Thyroid gland (tissue), 4 donors: ENCODE measurements at regions not wholly inside any gene's neighbourhood (a gene's known extent, or its start where the extent isn't known, plus 50 kb on each side); places are given as distances from the start of the nearest gene placed in this dataset.

Experiments
- DNase-seq, 2 donors: peaks; one replicate each; pipeline ENCODE4 v3.0.0-alpha.2; 2019
- H3K27ac ChIP-seq, 3 donors: fragments of 200-600 bp; sonication (generic); 1 replicate in 2 of 3; 2 replicates in 1 of 3; pipeline ENCODE4 v1.5.1; 2016 to 2019; ENCODE audit warnings: mild to moderate bottlenecking in 1 of 3, moderate library complexity in 1 of 3
- H3K27me3 ChIP-seq: fragments of 200-600 bp; sonication (generic); one replicate; pipeline ENCODE4 v1.5.1; 2019
- H3K36me3 ChIP-seq, 2 donors: fragments of 200-600 bp; sonication (generic); one replicate each; pipeline ENCODE4 v1.5.1; 2016 to 2019
- H3K4me1 ChIP-seq, 2 donors: fragments of 200-600 bp; sonication (generic); one replicate each; pipeline ENCODE4 v1.5.1; 2017 to 2019
- H3K4me3 ChIP-seq, 3 donors: fragments of 200-600 bp; sonication (generic); replicated peaks in 1 of 3; 1 replicate in 2 of 3; 2 replicates in 1 of 3; pipeline ENCODE4 v1.5.1; 2016; ENCODE audit warnings: mild to moderate bottlenecking in 1 of 3
- H3K9me3 ChIP-seq: fragments of 200-600 bp; sonication (generic); one replicate; pipeline ENCODE4 v1.5.1; 2017
- CTCF ChIP-seq, 6 experiments: fragments of 200-600 bp in 3 of 6; fragments of 450-650 bp in 3 of 6; sonication (generic) in 3 of 6; IDR thresholded peaks; one replicate each; pipeline ENCODE4 v1.5.1; 2016 to 2019; ENCODE audit warnings: antibody characterized with exemption in 6 of 6, mild to moderate bottlenecking in 2 of 6, inconsistent platforms in 1 of 6, moderate library complexity in 1 of 6
- POLR2A ChIP-seq, 2 donors: fragments of 450-650 bp; IDR thresholded peaks; one replicate each; pipeline ENCODE4 v1.6.1; 2017; ENCODE audit warnings: antibody characterized with exemption in 2 of 2, mild to moderate bottlenecking in 2 of 2, moderate library complexity in 1 of 2
- WGBS, 2 donors: methylation state at CpG; one replicate each; pipeline ENCODE4 v1.1.5; 2017; 5-methylcytosine and 5-hydroxymethylcytosine counted together
- intact Hi-C: fragments of 100-400 bp; cut with DNase I; formaldehyde crosslinking; loops from one replicate; pipeline ENCODE4 v1.15.1; 2023

- WGBS, 2 donors: 28 to 41% methylated on average over 9 of the region's 9 CpGs
- H3K27ac ChIP-seq: no peak overlapping the region
These were observed 53.3 kb upstream of the KLHL31 start for GRCh38 chr6:53718597-53719460.

GRCh38 chr6:53717566-53717965 lies 52.0 kb upstream of the KLHL31 start:
- H3K4me3 ChIP-seq: no peak overlapping the region
- no peaks in the 10 kb centered on the region for H3K27me3 ChIP-seq
- H3K36me3 ChIP-seq: no peaks in the 10 kb centered on the region
- intact Hi-C loops: no loop called here
- H3K4me1 ChIP-seq: peaks cover 0 to 4% of the 10 kb centered on the region in 2 donors
- WGBS, 2 donors: 91 to 100% methylated on average over 1 of the region's 1 CpG
- no peak for TF ChIP-seq POLR2A (IDR thresholded peaks at IDR 0.05)
- no peak for TF ChIP-seq CTCF (IDR thresholded peaks at IDR 0.05)
- DNase-seq: no peak
- no peaks in the 10 kb centered on the region for H3K9me3 ChIP-seq
- H3K27ac ChIP-seq: no peak overlapping the region

More at GRCh38 chr6:53718597-53719460, 53.3 kb upstream of the KLHL31 start:
- Histone ChIP-seq H3K4me3 (no peak overlapping the region), H3K36me3 (no peaks in the 10 kb centered on the region), H3K4me1 (peaks cover 4 to 8% of the 10 kb centered on the region in 2 donors), H3K27me3 (no peaks in the 10 kb centered on the region), H3K9me3 (no peaks in the 10 kb centered on the region)
- peak; percentile 21 to 83 (median 66) for TF ChIP-seq CTCF (IDR thresholded peaks at IDR 0.05)
- TF ChIP-seq POLR2A (IDR thresholded peaks at IDR 0.05): no peak
- intact Hi-C loops: no loop called here
- DNase-seq: peak; percentile 48 to 59

GRCh38 chr6:53715434-53715833 lies 49.9 kb upstream of the KLHL31 start:
- intact Hi-C loops: no loop called here
- Histone ChIP-seq H3K9me3 (no peaks in the 10 kb centered on the region), H3K27me3 (no peaks in the 10 kb centered on the region), H3K4me1 (peaks cover 0 to 4% of the 10 kb centered on the region in 2 donors), H3K4me3 (no peak overlapping the region), H3K36me3 (no peaks in the 10 kb centered on the region), H3K27ac (no peak overlapping the region)
- TF ChIP-seq CTCF (IDR thresholded peaks at IDR 0.05): no peak
- no peak for TF ChIP-seq POLR2A (IDR thresholded peaks at IDR 0.05)
- no peak for DNase-seq
- 78 to 96% methylated on average over 1 of the region's 1 CpG for WGBS, 2 donors
